NCI-H1694 (cell line): ENCODE measurements at regions not wholly inside any gene's neighbourhood (a gene's known extent, or its start where the extent isn't known, plus 50 kb on each side); places are given as distances from the start of the nearest gene placed in this dataset.

Experiments used
- DNase-seq: peaks from one replicate; lab custom pipeline; 2025; lab: John Stamatoyannopoulos, UW

GRCh38 chr10:130230036-130230435, 93.8 kb downstream of the GLRX3 start:
- DNase-seq: no peak

- no peak for DNase-seq
Observed at GRCh38 chr10:130230611-130231010, 94.4 kb downstream of the GLRX3 start.

- no peak for DNase-seq
Observed at GRCh38 chr10:130231251-130231741, 95.1 kb downstream of the GLRX3 start.

- DNase-seq: no peak
Observed at GRCh38 chr10:130232166-130233034, 96.2 kb downstream of the GLRX3 start.

- DNase-seq: no peak
Observed at GRCh38 chr10:130233035-130233360, 96.8 kb downstream of the GLRX3 start.

GRCh38 chr10:130233426-130233825, 97.2 kb downstream of the GLRX3 start:
- no peak for DNase-seq

- no peak for DNase-seq
Observed at GRCh38 chr10:130234171-130234965, 98.2 kb downstream of the GLRX3 start.

- DNase-seq: no peak
Observed at GRCh38 chr10:130236711-130237110, 100.5 kb downstream of the GLRX3 start.

GRCh38 chr10:130240409-130240808, 104.2 kb downstream of the GLRX3 start:
- DNase-seq: no peak

- DNase-seq: no peak
Observed at GRCh38 chr10:130242513-130242912, 106.3 kb downstream of the GLRX3 start.

GRCh38 chr10:130243015-130243414, 106.8 kb downstream of the GLRX3 start:
- DNase-seq: no peak

GRCh38 chr10:130244031-130244927, 108.1 kb downstream of the GLRX3 start:
- DNase-seq: no peak

GRCh38 chr10:130244928-130245495, 108.8 kb downstream of the GLRX3 start:
- DNase-seq: no peak

GRCh38 chr10:130246113-130246512, 109.9 kb downstream of the GLRX3 start:
- no peak for DNase-seq

- no peak for DNase-seq
Observed at GRCh38 chr10:130250127-130250526, 113.9 kb downstream of the GLRX3 start.

- no peak for DNase-seq
Observed at GRCh38 chr10:130251766-130252165, 115.6 kb downstream of the GLRX3 start.

GRCh38 chr10:130254243-130254642, 118.1 kb downstream of the GLRX3 start:
- no peak for DNase-seq

- DNase-seq: no peak
Observed at GRCh38 chr10:130254662-130255061, 118.5 kb downstream of the GLRX3 start.

- DNase-seq: no peak
Observed at GRCh38 chr10:130255777-130256176, 119.6 kb downstream of the GLRX3 start.

- no peak for DNase-seq
Observed at GRCh38 chr10:130257897-130258296, 121.7 kb downstream of the GLRX3 start.

GRCh38 chr10:130259380-130259779, 123.2 kb downstream of the GLRX3 start:
- no peak for DNase-seq

GRCh38 chr10:130261306-130261705, 125.1 kb downstream of the GLRX3 start:
- no peak for DNase-seq
